ENCODE measurements at regions not wholly inside any gene's neighbourhood (a gene's known extent, or its start where the extent isn't known, plus 50 kb on each side); places are given as distances from the start of the nearest gene placed in this dataset.

GRCh38 chr3:40593351-40593750 is 68.6 kb downstream of the ZNF621 start:
- DNase-seq: no peak

DNA sequence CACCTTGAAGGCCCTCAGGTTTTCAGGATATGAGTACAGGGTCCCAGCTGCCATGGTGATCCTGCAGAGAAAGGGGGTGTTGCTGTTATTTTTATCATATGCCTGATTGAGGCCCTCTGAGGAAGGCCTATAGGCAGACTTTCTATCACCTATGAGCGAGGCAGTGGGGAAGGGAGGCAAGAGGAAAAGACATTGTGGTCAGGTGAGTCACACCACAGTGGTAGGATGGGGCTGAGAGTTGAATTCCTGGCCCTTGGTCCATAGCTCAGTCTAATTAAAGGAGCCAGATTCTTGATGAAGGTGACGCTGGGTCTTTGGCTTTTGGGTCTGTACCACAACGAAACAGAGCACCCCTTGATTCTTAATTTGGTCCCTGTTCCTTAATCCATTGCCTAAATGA is 72.7 kb downstream of the ZNF621 start:
- no peak for DNase-seq

DNA sequence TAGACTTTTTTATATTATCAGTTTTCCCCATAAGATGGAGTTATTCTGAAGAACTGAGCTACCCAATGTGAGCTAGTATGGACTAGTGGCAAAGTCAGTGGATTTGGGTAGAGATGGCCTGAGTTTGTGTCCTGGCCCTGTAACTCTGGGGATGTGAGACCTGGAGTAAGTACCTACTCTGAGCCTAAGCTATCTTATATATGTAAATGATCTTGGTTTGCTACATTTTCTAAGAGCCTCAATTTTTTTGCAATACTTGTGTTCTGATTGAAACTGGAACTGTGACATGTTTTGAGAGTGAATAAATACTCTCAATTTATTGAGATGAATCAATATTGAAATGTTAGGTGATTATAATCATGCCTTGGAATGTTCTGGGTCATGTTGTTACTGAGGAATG is 73.6 kb downstream of the ZNF621 start:
- no peak for DNase-seq

DNA sequence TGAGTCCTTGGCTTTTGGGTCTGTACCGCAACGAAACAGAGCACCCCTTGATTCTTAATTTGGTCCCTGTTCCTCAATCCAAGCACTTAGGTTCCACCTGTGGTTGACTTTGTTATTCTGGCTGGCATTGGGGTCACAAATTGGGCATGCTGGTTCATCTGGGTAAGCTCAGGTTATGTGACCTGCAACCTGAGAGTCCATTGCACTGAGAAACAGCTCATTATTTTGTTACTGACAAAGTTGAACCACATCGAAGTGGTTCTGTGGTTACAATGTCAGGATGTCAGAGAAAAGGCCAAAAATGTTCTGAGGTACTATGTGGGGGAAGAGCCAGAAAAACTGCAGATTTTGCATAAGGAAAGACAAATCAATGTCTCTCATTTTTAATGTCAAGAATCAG is 74.2 kb downstream of the ZNF621 start:
- no peak for DNase-seq

- no peak for DNase-seq
These were observed 78.1 kb downstream of the ZNF621 start for GRCh38 chr3:40602778-40603385.

DNA sequence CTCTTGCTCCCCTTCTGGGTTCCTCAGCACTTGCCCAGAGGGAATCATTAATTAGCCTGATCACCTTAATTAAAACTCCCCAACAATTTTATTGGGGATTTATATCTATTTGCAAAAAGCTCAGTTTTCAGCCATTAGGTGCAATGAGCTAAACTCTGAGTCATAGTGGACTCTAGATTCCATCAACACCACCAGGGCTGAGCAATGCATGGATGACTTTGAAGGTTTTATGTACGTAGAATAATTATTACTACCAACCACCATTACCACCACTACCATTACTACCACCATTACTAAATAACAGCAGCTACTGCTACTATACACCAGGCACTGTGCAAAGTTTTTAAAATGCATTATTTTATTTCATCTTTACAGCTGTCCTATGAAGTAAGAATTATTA is 81.2 kb downstream of the ZNF621 start:
- DNase-seq: no peak

DNA sequence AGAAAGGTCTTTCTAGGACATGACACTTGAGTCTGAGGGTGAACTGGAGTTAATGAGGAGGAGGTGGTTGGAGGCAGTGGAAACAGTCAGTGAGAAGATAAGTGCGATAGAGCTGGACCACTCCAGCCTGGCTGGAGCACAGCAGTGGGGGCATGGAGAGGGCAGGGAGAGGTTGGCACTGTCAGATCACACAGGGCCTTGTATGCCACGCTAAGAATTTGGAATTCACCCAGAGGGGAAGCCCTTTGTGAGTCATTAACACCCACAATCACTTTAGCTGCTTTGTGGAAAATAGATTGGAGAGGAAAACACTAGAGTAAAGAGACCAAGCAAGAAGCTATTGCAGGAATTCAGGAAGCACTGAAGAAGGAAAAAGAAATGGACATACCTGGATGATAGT is 83.3 kb downstream of the ZNF621 start:
- DNase-seq: no peak

DNA sequence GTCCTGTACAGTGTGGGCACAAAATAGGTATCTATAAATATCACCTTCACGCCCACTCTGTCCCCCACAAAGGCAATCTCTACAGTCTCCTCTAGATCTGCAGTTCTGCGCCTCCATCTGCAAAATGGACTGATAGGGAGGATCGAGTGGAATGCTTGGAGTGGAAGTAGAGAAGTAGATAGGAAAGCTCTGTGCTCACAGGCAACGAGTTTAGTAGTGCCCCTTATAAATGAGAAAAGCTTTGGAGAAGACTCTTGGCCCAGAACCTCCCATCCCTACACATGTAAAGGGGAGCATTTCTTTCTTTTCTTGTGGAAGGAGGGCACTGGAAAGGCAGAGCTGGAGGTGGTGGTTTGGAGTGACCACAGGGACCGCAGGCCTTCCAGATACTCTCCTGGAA is 88.5 kb downstream of the ZNF621 start:
- DNase-seq: peak in 1 of 58 donors; percentile 9

GRCh38 chr3:40615110-40615915 is 90.6 kb downstream of the ZNF621 start:
- peak in 28 of 58 donors; percentile 3 to 41 (median 21) for DNase-seq

- peak in 3 of 58 donors; percentile 4 to 41 (median 7) for DNase-seq
These were observed 91.4 kb downstream of the ZNF621 start for GRCh38 chr3:40615918-40616819.

GRCh38 chr3:40617084-40617483 is 92.3 kb downstream of the ZNF621 start:
- no peak for DNase-seq

DNA sequence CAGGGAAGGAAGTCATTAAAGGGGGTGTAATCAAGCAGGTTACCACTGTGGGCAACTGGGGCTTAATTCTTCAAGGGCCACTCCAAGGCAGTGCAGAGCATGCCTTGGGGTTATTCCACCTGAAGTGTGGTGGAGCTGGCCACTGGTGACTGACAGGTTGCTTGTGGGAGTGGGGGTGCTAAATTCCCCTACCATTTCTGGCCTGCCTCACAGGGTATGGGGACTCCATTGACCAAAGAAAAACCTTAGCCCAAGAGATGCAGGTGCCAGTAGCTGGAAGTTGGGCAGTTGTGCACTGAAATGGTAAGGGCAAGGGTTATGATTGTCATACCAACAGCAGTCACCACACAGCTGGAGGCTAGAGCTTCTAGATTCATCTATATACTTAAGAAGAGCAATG is 93.4 kb downstream of the ZNF621 start:
- DNase-seq: no peak

DNA sequence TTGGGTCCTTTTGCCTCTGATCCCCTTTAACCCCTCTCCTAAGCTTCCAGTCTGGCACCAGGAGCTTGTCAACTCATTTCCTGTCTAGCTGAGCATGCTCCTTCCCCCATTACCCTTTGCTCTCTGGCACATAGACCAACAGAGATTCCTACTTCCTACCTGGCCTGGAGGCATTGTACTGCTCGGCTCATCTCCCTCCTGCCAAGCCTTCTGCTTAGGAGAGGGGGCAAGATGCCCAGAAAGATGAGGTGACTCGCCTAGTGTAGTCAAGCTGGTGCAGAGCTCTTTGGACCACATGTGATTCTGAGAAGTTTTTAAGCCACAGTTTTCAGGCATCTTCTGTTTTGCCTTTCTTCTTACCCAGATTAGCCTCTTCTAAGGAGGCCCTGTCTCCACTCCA is 95.4 kb downstream of the ZNF621 start:
- no peak for DNase-seq

DNA sequence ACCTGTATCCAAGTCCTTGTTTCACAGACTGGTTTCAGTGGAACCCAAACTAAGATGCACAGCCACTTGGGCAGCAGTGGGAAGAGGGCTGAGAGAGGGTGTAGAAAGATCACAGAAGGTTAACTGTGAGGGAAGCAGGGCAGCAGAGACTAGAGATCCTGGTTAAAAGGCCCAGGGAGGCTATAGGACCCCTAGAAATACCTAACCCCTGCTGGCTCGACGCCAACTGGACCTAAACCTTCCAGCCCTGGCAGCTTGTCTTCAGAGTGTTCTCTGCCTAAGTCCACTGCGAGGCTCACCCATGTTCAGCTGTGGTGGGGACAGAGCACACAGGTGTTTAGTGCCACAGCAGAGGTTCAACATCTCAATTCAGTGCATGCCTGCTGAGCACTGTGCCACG is 96.5 kb downstream of the ZNF621 start:
- DNase-seq: no peak

DNA sequence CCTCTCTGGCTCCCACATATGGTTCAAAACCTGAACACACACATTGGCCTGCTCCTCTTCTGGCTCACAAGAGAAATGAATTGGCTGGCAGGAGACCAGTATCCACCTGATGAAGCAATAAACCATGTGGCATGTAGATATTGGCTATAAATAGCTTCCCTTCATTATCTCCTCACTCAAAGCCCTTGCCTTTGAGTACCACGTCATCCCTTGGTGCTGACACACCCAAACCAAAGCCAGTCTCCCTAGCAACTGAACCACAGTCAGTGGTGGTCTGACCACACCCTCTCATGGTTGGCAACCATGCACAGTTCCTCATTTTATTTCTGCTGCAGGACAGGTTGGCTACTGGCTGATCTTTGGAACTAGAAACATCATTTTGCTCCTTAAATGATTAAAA is 98.8 kb downstream of the ZNF621 start:
- no peak for DNase-seq

GRCh38 chr3:40624189-40624769 is 99.5 kb downstream of the ZNF621 start:
- no peak for DNase-seq

DNA sequence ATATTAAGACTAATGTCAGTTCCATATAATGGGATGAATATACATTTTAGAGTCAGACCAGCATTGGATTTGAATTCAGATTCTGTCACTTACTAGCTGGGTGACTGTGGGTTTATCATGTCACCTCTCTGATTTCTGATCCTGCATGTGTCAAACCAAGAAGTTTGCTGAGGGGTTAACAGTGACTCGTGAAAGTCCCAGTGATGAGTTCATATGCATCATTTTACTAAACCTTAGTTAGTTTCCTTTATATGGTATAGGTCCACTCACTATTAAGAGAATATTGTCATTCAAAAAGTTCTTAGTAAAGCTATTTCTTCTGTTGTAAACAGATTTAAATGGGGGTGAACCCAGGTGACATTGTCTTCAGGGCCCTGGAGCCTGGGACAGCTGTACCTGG is 102.3 kb downstream of the ZNF621 start:
- no peak for DNase-seq

DNA sequence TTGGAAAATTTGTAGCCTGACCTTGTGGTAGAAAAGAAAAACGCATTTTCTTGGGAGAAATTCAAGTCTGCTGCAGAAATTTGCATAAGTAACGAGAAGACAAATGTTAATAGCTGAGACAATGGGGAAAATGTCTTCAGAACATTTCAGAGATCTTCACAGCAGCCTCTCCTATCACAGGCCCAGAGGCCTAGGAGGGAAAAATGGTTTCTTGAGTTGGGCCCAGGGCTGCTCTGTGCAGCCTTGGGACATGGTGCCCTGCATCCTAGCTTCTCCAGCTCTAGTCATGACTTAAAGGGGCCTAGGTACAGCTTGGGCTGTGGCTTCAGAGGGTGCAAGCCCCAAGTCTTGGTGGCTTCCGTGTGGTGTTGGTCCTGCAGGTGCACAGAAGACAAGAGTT is 104.2 kb downstream of the ZNF621 start:
- no peak for DNase-seq

- DNase-seq: no peak
These were observed 106.7 kb downstream of the ZNF621 start for GRCh38 chr3:40631341-40631995.

GRCh38 chr3:40637906-40638305 is 113.1 kb downstream of the ZNF621 start:
- DNase-seq: no peak

DNA sequence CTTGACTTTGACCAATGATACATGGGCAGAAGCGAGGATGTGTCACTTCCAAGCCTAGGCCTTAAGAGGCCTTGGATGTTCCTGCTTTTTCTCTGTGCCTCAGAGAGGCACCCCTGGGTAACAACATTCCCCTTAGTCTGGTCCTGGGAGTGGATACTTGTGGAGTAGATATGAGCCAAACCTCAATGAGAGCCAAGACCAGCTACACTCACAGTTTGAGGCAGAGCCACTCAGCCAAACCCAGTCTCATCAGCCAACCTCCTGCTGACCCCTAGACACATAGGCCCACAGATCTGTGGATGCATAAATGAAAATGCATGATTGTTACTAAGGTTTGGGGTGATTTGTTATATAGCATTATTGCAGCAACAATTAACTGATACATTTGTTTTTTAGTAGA is 114.2 kb downstream of the ZNF621 start:
- no peak for DNase-seq

All from anterior cingulate cortex (tissue), 58 donors.